ENCODE measurements at regions not wholly inside any gene's neighbourhood (a gene's known extent, or its start where the extent isn't known, plus 50 kb on each side); places are given as distances from the start of the nearest gene placed in this dataset.

DNA sequence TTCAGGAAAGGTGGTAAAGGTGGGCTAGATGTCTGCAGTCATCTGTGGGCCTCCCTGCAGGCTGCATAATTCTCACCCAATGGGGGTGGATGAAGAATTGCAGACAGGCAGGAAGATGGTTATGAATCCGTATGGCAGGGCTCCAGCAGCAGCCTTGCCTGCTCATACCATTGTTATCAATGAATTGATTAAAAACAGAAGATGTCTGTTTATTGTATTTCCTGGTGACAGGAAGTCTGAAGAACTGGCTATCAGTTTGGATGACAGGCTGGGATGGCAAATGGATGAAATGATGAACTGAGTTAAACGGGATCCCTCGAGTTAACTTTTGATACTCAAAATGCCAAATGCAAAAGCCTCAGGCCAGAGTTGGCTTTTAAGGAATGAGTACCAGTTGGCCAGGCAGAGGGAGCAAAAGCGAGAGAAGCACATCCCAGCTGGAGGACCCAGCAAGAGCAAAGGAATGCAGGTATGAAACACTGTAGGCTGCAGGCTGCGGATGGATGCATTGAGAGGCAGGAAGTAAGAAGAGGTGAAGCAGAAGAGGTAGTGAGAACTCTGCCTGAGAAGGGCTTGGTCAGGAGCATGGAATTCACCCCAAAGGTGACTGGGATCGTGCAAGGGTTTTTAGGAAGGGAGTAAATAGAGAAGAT, 550.0 kb upstream of the TBX3 start:
- no peak overlapping the region for H3K4me3 Mint-ChIP-seq
- DNase-seq = no peak
- H3K27me3 Mint-ChIP-seq (ENCODE audit: low read depth, poor library complexity) = peaks cover 22% of the 10 kb centered on the region
- no peaks in the 10 kb centered on the region for H3K36me3 Mint-ChIP-seq (ENCODE audit: low read depth)
- no peak overlapping the region for H3K27ac Mint-ChIP-seq
- TF ChIP-seq, protein P1, sequence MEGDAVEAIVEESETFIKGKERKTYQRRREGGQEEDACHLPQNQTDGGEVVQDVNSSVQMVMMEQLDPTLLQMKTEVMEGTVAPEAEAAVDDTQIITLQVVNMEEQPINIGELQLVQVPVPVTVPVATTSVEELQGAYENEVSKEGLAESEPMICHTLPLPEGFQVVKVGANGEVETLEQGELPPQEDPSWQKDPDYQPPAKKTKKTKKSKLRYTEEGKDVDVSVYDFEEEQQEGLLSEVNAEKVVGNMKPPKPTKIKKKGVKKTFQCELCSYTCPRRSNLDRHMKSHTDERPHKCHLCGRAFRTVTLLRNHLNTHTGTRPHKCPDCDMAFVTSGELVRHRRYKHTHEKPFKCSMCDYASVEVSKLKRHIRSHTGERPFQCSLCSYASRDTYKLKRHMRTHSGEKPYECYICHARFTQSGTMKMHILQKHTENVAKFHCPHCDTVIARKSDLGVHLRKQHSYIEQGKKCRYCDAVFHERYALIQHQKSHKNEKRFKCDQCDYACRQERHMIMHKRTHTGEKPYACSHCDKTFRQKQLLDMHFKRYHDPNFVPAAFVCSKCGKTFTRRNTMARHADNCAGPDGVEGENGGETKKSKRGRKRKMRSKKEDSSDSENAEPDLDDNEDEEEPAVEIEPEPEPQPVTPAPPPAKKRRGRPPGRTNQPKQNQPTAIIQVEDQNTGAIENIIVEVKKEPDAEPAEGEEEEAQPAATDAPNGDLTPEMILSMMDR (IDR thresholded peaks at IDR 0.05) = no peak
- H3K4me1 Mint-ChIP-seq = peaks cover 7% of the 10 kb centered on the region
- H3K9me3 Mint-ChIP-seq = no peaks in the 10 kb centered on the region

DNA sequence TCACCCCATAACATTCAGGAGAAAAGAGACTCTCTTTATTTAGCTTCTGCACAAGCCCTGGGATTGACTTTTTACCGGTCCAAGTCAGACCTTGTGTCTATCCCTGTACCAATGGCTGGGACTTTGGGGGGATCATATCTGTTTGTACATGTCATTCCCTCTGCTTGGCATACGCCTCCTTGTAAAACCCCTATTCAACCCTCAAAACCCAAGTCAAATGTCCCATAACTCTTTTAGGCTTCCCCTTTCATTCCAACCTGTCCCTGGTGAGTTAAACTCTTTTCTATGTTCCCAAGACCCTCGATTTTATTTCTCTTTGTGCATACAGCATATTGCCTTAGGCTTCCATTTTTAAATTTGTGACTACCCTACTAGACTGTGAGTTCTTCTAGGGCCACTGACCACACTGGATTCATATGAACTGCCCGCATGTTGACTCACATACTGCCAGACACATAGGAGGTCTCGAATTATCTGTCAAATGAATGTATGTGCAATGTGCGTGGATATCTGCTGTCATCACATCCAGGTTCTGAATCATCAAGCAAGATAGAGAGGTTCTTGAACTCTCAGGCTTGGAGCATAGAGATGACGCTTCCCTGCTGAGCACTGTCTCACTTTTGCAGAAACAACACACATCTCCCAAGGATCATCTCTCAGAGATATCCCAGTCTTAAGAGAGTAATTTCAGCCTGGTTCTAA, 548.6 kb upstream of the TBX3 start:
- Mint-ChIP-seq H3K4me1 (peaks cover 12% of the 10 kb centered on the region), H3K4me3 (no peak overlapping the region), H3K27ac (no peak overlapping the region), H3K9me3 (no peaks in the 10 kb centered on the region), H3K36me3 (ENCODE audit: low read depth) (no peaks in the 10 kb centered on the region), H3K27me3 (ENCODE audit: low read depth, poor library complexity) (peaks cover 13% of the 10 kb centered on the region)
- TF ChIP-seq, protein P1 (IDR thresholded peaks at IDR 0.05) = no peak
- DNase-seq = no peak

DNA sequence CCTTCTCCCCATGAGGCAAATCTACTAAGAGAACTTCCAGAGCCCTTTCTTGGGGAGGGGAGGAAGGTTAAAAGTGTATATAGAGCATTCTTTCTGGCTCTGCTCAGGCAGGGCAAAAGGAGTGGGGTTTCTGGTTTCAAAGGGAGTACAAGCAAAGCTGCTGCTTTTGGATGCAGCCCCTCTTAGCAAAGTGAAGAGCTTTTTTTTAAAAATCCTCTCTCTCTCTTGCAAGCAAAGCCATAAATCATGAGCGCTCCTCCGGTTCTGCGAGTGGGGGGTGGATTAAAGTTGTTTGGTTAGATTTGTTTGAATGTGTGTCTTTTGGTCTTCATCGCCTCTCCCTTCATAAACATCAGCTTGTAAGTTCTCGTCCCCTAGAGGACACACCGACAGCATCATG, 546.6 kb upstream of the TBX3 start:
- no peaks in the 10 kb centered on the region for H3K9me3 Mint-ChIP-seq
- H3K36me3 Mint-ChIP-seq (ENCODE audit: low read depth) = no peaks in the 10 kb centered on the region
- TF ChIP-seq, protein P1 (IDR thresholded peaks at IDR 0.05) = no peak
- no peak overlapping the region for H3K4me3 Mint-ChIP-seq
- peaks cover 10% of the 10 kb centered on the region for H3K27me3 Mint-ChIP-seq (ENCODE audit: low read depth, poor library complexity)
- peaks cover 32% of the 10 kb centered on the region for H3K4me1 Mint-ChIP-seq
- H3K27ac Mint-ChIP-seq = no peak overlapping the region
- peak; percentile 31 for DNase-seq

- peaks cover 43% of the 10 kb centered on the region for H3K4me1 Mint-ChIP-seq
- no peak overlapping the region for H3K27ac Mint-ChIP-seq
- H3K27me3 Mint-ChIP-seq (ENCODE audit: low read depth, poor library complexity) = peaks cover 8% of the 10 kb centered on the region
- H3K4me3 Mint-ChIP-seq = no peak overlapping the region
- TF ChIP-seq, protein P1 (IDR thresholded peaks at IDR 0.05) = no peak
- no peaks in the 10 kb centered on the region for H3K9me3 Mint-ChIP-seq
- no peaks in the 10 kb centered on the region for H3K36me3 Mint-ChIP-seq (ENCODE audit: low read depth)
- no peak for DNase-seq
Observed at GRCh38 chr12:115229517-115229916, 545.5 kb upstream of the TBX3 start.

GRCh38 chr12:115228434-115228833, 544.5 kb upstream of the TBX3 start:
- TF ChIP-seq, protein P1 (IDR thresholded peaks at IDR 0.05) = no peak
- no peak overlapping the region for H3K4me3 Mint-ChIP-seq
- DNase-seq = no peak
- H3K36me3 Mint-ChIP-seq (ENCODE audit: low read depth) = no peaks in the 10 kb centered on the region
- peaks cover 47% of the 10 kb centered on the region for H3K4me1 Mint-ChIP-seq
- H3K27ac Mint-ChIP-seq = no peak overlapping the region
- no peaks in the 10 kb centered on the region for H3K9me3 Mint-ChIP-seq
- H3K27me3 Mint-ChIP-seq (ENCODE audit: low read depth, poor library complexity) = peaks cover 5% of the 10 kb centered on the region

All from nephron progenitor cell (in vitro differentiated cells).